CD14-positive monocyte (primary cell): ENCODE measurements at regions not wholly inside any gene's neighbourhood (a gene's known extent, or its start where the extent isn't known, plus 50 kb on each side); places are given as distances from the start of the nearest gene placed in this dataset.

Experiments
- DNase-seq, 3 donors: peaks; one replicate each; pipeline ENCODE4 v3.0.0-alpha.2; 2011 to 2022
- H2AFZ ChIP-seq: 2 replicates; pipeline ENCODE4 v1.6.0; 2012; ENCODE audit warnings: mild to moderate bottlenecking, low read depth, low read length, inconsistent platforms; ENCODE audit not compliant: insufficient read depth, poor library complexity, severe bottlenecking
- H3K27ac ChIP-seq, 2 donors: 1 replicate in 1 of 2; 2 replicates in 1 of 2; pipeline ENCODE4 v1.5.1; 2012 to 2013; ENCODE audit warnings: low read length in 2 of 2, control low read depth in 1 of 2, inconsistent platforms in 1 of 2, low read depth in 1 of 2, mild to moderate bottlenecking in 1 of 2
- H3K27me3 ChIP-seq, 2 donors: one replicate each; pipeline versions ENCODE4 v1.6.0 to v1.6.1; 2011 to 2013; ENCODE audit warnings: low read length in 2 of 2; ENCODE audit not compliant: control insufficient read depth in 2 of 2, insufficient read depth in 2 of 2
- H3K36me3 ChIP-seq, 2 donors: replicated peaks in 1 of 2; 1 replicate in 1 of 2; 2 replicates in 1 of 2; pipeline versions ENCODE4 v1.5.1 to v1.6.1; 2012 to 2013; ENCODE audit warnings: low read length in 2 of 2, control low read depth in 1 of 2, inconsistent platforms in 1 of 2, mild to moderate bottlenecking in 1 of 2; ENCODE audit not compliant: insufficient read depth in 2 of 2, control insufficient read depth in 1 of 2
- H3K4me1 ChIP-seq, 2 donors: 1 replicate in 1 of 2; 2 replicates in 1 of 2; pipeline versions ENCODE4 v1.5.1 to v1.6.1; 2012 to 2013; ENCODE audit warnings: low read length in 2 of 2, control low read depth in 1 of 2, inconsistent platforms in 1 of 2, mild to moderate bottlenecking in 1 of 2, moderate library complexity in 1 of 2; ENCODE audit not compliant: insufficient read depth in 2 of 2, control insufficient read depth in 1 of 2
- H3K4me2 ChIP-seq: replicated peaks from 2 replicates; pipeline ENCODE3; 2012; ENCODE audit warnings: low read length, moderate library complexity, mild to moderate bottlenecking; ENCODE audit not compliant: poor library complexity, severe bottlenecking; ENCODE audit errors: extremely low read depth
- H3K4me3 ChIP-seq, 3 experiments: fragments of 200-600 bp in 1 of 3; sonication (generic) in 1 of 3; replicated peaks in 1 of 3; 1 replicate in 2 of 3; 2 replicates in 1 of 3; pipeline ENCODE4 v1.5.1; 2011 to 2013; ENCODE audit warnings: low read length in 3 of 3, mild to moderate bottlenecking in 3 of 3, control low read depth in 2 of 3, low read depth in 2 of 3, inconsistent platforms in 1 of 3, moderate library complexity in 1 of 3
- H3K79me2 ChIP-seq: 2 replicates; pipeline ENCODE4 v1.6.0; 2012; ENCODE audit warnings: mild to moderate bottlenecking, control low read depth, inconsistent platforms, low read length, moderate library complexity; ENCODE audit not compliant: insufficient read depth
- H3K9ac ChIP-seq: 2 replicates; pipeline ENCODE4 v1.6.0; 2017; ENCODE audit warnings: low read length, mild to moderate bottlenecking; ENCODE audit not compliant: insufficient read depth, poor library complexity, severe bottlenecking
- H3K9me3 ChIP-seq, 2 donors: replicated peaks in 1 of 2; 1 replicate in 1 of 2; 2 replicates in 1 of 2; pipeline versions ENCODE4 v1.5.1 to v1.6.1; 2012 to 2013; ENCODE audit warnings: low read length in 2 of 2, control low read depth in 1 of 2; ENCODE audit not compliant: control insufficient read depth in 1 of 2, insufficient read depth in 1 of 2
- H4K20me1 ChIP-seq: 2 replicates; pipeline ENCODE4 v1.6.0; 2012; ENCODE audit warnings: mild to moderate bottlenecking, low read length, control low read depth, moderate library complexity; ENCODE audit not compliant: insufficient read depth
- H3K27ac Mint-ChIP-seq, 7 donors: one replicate each; pipeline ENCODE4 v1.8.0; 2020; ENCODE audit warnings: mild to moderate bottlenecking in 7 of 7, mixed read lengths in 7 of 7, moderate library complexity in 6 of 7, inconsistent platforms in 2 of 7
- H3K27me3 Mint-ChIP-seq, 3 donors: one replicate each; pipeline ENCODE4 v1.8.0; 2021 to 2022; ENCODE audit warnings: low read depth in 3 of 3, mild to moderate bottlenecking in 3 of 3, mixed read lengths in 3 of 3, moderate library complexity in 3 of 3, inconsistent platforms in 1 of 3
- H3K36me3 Mint-ChIP-seq, 2 donors: one replicate each; pipeline ENCODE4 v1.8.0; 2020; ENCODE audit warnings: mixed read lengths in 2 of 2, inconsistent platforms in 1 of 2, mild to moderate bottlenecking in 1 of 2
- H3K4me1 Mint-ChIP-seq: one replicate; pipeline ENCODE4 v1.8.0; 2020; ENCODE audit warnings: mild to moderate bottlenecking, mixed read lengths
- H3K4me3 Mint-ChIP-seq, 2 donors: one replicate each; pipeline ENCODE4 v1.8.0; 2020; ENCODE audit warnings: mild to moderate bottlenecking in 2 of 2, mixed read lengths in 2 of 2, moderate library complexity in 1 of 2
- H3K9me3 Mint-ChIP-seq, 7 donors: one replicate each; pipeline ENCODE4 v1.8.0; 2020 to 2022; ENCODE audit warnings: mixed read lengths in 7 of 7, mild to moderate bottlenecking in 6 of 7, moderate library complexity in 6 of 7, inconsistent platforms in 2 of 7
- WGBS: methylation state at CpG from one replicate; pipeline ENCODE4 v1.1.5; 2013; ENCODE audit warnings: missing lambda C conversion rate; ENCODE audit not compliant: insufficient coverage; 5-methylcytosine and 5-hydroxymethylcytosine counted together
- intact Hi-C, 2 donors: fragments of 100-400 bp; cut with micrococcal nuclease; formaldehyde crosslinking; loops; one replicate each; pipeline versions ENCODE4 v1.15.0 to v1.15.1; 2023
- TF ChIP-seq, protein P1 (sequence below): fragments of 200-600 bp; IDR thresholded peaks from one replicate; pipeline ENCODE4 v1.8.0; 2022; ENCODE audit warnings: antibody characterized with exemption, mild to moderate bottlenecking

DNA sequence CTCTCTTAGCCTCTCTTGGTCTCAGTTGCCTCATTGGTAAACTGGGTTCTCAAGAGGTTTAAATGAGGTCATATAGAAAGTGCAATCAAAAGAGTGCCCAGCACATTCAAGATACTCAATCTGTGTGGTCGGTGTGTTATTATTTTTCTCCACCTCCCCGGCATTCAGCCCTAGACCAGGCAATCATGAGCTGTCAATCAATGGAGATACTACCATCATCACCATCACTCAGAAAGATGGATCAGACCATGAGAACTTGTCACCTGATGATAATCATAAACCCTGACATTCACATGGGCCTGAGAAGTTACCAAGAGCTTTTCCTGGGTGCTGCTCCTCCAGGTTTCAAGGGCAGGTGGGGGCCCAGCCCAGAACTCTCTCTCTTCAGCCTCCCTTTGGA lies 166.1 kb downstream of the MN1 start:
- 100% methylated on average over 2 of the region's 2 CpGs for WGBS
- Mint-ChIP-seq H3K4me3 (no peak overlapping the region), H3K9me3 (no peaks in the 10 kb centered on the region), H3K27ac (no peak overlapping the region), H3K27me3 (peaks cover 7 to 12% (median 11%) of the 10 kb centered on the region in 3 donors), H3K36me3 (no peaks in the 10 kb centered on the region), H3K4me1 (peaks cover 2% of the 10 kb centered on the region)
- Histone ChIP-seq H3K79me2 (no peaks in the 10 kb centered on the region), H3K9me3 (no peaks in the 10 kb centered on the region), H3K9ac (no peak overlapping the region), H3K4me2 (no peak overlapping the region), H3K4me1 (no peaks in the 10 kb centered on the region), H3K27ac (no peak overlapping the region), H2AFZ (no peak overlapping the region), H3K36me3 (no peaks in the 10 kb centered on the region), H4K20me1 (no peaks in the 10 kb centered on the region), H3K27me3 (peaks cover 0 to 4% of the 10 kb centered on the region in 2 donors), H3K4me3 (no peak overlapping the region)
- TF ChIP-seq, protein P1, sequence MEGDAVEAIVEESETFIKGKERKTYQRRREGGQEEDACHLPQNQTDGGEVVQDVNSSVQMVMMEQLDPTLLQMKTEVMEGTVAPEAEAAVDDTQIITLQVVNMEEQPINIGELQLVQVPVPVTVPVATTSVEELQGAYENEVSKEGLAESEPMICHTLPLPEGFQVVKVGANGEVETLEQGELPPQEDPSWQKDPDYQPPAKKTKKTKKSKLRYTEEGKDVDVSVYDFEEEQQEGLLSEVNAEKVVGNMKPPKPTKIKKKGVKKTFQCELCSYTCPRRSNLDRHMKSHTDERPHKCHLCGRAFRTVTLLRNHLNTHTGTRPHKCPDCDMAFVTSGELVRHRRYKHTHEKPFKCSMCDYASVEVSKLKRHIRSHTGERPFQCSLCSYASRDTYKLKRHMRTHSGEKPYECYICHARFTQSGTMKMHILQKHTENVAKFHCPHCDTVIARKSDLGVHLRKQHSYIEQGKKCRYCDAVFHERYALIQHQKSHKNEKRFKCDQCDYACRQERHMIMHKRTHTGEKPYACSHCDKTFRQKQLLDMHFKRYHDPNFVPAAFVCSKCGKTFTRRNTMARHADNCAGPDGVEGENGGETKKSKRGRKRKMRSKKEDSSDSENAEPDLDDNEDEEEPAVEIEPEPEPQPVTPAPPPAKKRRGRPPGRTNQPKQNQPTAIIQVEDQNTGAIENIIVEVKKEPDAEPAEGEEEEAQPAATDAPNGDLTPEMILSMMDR = no peak
- no peak for DNase-seq
- intact Hi-C loops = no loop called here

DNA sequence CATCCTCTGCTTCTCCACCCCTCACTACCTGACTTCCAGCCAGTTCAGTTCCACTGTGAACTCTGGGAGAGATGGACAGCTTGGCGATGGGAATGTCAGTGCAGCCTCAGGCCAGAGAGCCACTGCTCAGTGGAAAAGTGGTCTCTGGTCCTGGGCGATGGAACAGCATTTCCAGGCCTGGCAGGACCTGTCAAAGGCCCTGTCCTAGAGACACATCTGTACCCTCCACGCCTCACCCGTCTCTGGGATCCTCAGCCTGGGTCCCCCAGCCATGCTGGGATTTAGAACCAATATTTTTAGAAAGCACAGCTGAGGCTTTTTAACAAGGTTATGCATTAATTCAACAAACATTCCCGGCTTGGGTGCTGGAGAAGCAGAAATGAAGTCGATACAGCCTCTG lies 165.7 kb downstream of the MN1 start:
- Mint-ChIP-seq H3K36me3 (no peaks in the 10 kb centered on the region), H3K9me3 (no peaks in the 10 kb centered on the region), H3K4me1 (peaks cover 2% of the 10 kb centered on the region), H3K4me3 (no peak overlapping the region), H3K27me3 (peaks cover 7 to 12% (median 11%) of the 10 kb centered on the region in 3 donors), H3K27ac (no peak overlapping the region)
- H3K4me2 ChIP-seq = no peak overlapping the region
- no peak overlapping the region for H3K9ac ChIP-seq
- intact Hi-C loops = no loop called here
- no peaks in the 10 kb centered on the region for H3K9me3 ChIP-seq
- no peaks in the 10 kb centered on the region for H3K79me2 ChIP-seq
- TF ChIP-seq, protein P1 = no peak
- peaks cover 0 to 4% of the 10 kb centered on the region in 2 donors for H3K27me3 ChIP-seq
- H3K27ac ChIP-seq = no peak overlapping the region
- no peaks in the 10 kb centered on the region for H3K36me3 ChIP-seq
- DNase-seq = no peak
- WGBS = 100% methylated on average over 4 of the region's 6 CpGs
- no peak overlapping the region for H3K4me3 ChIP-seq
- H4K20me1 ChIP-seq = no peaks in the 10 kb centered on the region
- H3K4me1 ChIP-seq = no peaks in the 10 kb centered on the region
- no peak overlapping the region for H2AFZ ChIP-seq
